ENCODE measurements at regions not wholly inside any gene's neighbourhood (a gene's known extent, or its start where the extent isn't known, plus 50 kb on each side); places are given as distances from the start of the nearest gene placed in this dataset.

GRCh38 chr11:129610125-129610524 is 205.5 kb upstream of the TMEM45B start:
- no peak for DNase-seq (ENCODE audit: extremely low read depth, insufficient read length)
- H3K4me3 ChIP-seq (replicated peaks; ENCODE audit: low read depth, low read length), result no peak overlapping the region
- no peaks in the 10 kb centered on the region for H3K27me3 ChIP-seq (replicated peaks; ENCODE audit: control insufficient read depth, insufficient read depth, low read length)
- TF ChIP-seq CTCF (IDR thresholded peaks at IDR 0.05; ENCODE audit: insufficient read depth, low read length, poor library complexity, severe bottlenecking), result no peak
- H3K36me3 ChIP-seq (ENCODE audit: control insufficient read depth, insufficient read depth, low read length), result no peaks in the 10 kb centered on the region

- no peak for DNase-seq (ENCODE audit: extremely low read depth, insufficient read length)
- Histone ChIP-seq H3K27me3 (replicated peaks; ENCODE audit: control insufficient read depth, insufficient read depth, low read length) (no peaks in the 10 kb centered on the region), H3K36me3 (ENCODE audit: control insufficient read depth, insufficient read depth, low read length) (no peaks in the 10 kb centered on the region), H3K4me3 (replicated peaks; ENCODE audit: low read depth, low read length) (no peak overlapping the region)
- no peak for TF ChIP-seq CTCF (IDR thresholded peaks at IDR 0.05; ENCODE audit: insufficient read depth, low read length, poor library complexity, severe bottlenecking)
Observed at GRCh38 chr11:129610545-129610944, 205.1 kb upstream of the TMEM45B start.

- no peak for DNase-seq (ENCODE audit: extremely low read depth, insufficient read length)
- H3K36me3 ChIP-seq (ENCODE audit: control insufficient read depth, insufficient read depth, low read length), result no peaks in the 10 kb centered on the region
- TF ChIP-seq CTCF (IDR thresholded peaks at IDR 0.05; ENCODE audit: insufficient read depth, low read length, poor library complexity, severe bottlenecking), result no peak
- no peaks in the 10 kb centered on the region for H3K27me3 ChIP-seq (replicated peaks; ENCODE audit: control insufficient read depth, insufficient read depth, low read length)
- no peak overlapping the region for H3K4me3 ChIP-seq (replicated peaks; ENCODE audit: low read depth, low read length)
Observed at GRCh38 chr11:129611661-129612446, 203.8 kb upstream of the TMEM45B start.

DNA sequence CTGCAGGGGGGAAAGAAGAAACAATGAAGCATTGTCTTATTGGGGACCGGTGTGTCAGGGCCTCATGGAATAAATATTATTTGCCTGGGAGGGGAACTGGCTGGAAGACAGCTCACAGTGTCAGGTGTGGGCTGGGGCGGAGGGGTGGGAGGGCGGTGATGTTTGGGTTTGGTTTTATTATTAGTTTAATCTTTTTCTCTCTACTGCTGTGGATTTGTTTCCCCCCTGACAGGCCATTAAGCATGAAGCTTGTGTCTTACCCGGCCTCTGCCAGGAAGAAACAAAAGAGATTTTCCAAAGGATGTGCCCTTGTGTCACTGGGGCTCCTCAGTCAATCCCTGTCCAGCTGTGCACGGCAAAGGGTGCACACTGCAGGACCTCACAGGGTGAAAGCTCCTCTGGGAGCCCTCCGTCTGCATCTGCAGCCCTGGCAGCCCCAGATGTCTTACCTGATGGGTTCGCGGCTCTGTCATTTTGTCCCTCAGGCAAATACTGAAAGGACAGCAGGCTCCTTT is 203.1 kb upstream of the TMEM45B start:
- H3K4me3 ChIP-seq (replicated peaks; ENCODE audit: low read depth, low read length), result no peak overlapping the region
- H3K27me3 ChIP-seq (replicated peaks; ENCODE audit: control insufficient read depth, insufficient read depth, low read length), result no peaks in the 10 kb centered on the region
- no peaks in the 10 kb centered on the region for H3K36me3 ChIP-seq (ENCODE audit: control insufficient read depth, insufficient read depth, low read length)
- no peak for TF ChIP-seq CTCF (IDR thresholded peaks at IDR 0.05; ENCODE audit: insufficient read depth, low read length, poor library complexity, severe bottlenecking)
- no peak for DNase-seq (ENCODE audit: extremely low read depth, insufficient read length)

DNA sequence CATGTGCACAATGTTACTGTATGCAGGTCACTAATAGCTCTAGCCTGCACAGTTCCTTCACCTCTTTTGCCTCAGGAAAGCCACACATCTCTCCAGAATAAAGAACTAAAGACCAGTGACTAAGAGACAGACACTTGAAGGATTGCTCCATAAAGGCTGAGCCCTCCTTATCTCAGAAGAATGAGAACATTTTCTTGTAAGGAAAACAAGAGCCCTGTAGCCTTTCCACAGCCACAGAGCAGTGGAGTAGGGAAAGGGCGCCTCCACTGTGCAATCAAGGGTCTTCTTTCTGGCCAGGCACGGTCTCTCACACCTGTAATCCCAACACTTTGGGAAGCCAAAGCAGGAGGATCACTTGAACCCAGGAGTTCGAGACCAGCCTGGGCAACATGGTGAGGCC is 202.6 kb upstream of the TMEM45B start:
- H3K36me3 ChIP-seq (ENCODE audit: control insufficient read depth, insufficient read depth, low read length), result no peaks in the 10 kb centered on the region
- H3K27me3 ChIP-seq (replicated peaks; ENCODE audit: control insufficient read depth, insufficient read depth, low read length), result no peaks in the 10 kb centered on the region
- no peak for TF ChIP-seq CTCF (IDR thresholded peaks at IDR 0.05; ENCODE audit: insufficient read depth, low read length, poor library complexity, severe bottlenecking)
- no peak for DNase-seq (ENCODE audit: extremely low read depth, insufficient read length)
- H3K4me3 ChIP-seq (replicated peaks; ENCODE audit: low read depth, low read length), result no peak overlapping the region

Data from GM06990 (cell line).